HG03025 (cell line): ENCODE measurements at regions not wholly inside any gene's neighbourhood (a gene's known extent, or its start where the extent isn't known, plus 50 kb on each side); places are given as distances from the start of the nearest gene placed in this dataset.

Experiments
- ATAC-seq: cut with Tn5 transposase; IDR thresholded peaks from one replicate; pipeline ENCODE4 v1.9.1; 2021; ENCODE audit warnings: mild to moderate bottlenecking, moderate library complexity; ENCODE audit not compliant: unreplicated experiment, low FRiP score

DNA sequence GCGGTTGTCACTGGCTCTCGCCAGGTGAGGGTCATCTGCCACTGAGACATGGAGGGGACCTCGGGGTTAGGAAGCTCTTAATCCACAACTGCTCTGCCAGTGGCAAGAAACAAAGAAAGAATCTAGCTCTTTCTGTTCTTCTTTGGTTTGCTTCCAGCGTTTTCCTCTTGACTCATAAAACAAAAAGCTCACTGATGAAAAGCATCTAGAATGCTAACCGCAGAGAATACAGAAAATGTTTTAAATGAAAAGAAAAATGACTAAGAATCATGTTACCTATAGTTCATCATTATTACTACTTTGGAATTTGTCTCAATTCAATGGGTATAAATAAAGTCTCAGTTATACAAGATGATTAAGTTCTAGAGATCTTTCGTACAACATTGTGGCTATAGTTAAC, 274.8 kb upstream of the TENM3 start:
- no peak for ATAC-seq

DNA sequence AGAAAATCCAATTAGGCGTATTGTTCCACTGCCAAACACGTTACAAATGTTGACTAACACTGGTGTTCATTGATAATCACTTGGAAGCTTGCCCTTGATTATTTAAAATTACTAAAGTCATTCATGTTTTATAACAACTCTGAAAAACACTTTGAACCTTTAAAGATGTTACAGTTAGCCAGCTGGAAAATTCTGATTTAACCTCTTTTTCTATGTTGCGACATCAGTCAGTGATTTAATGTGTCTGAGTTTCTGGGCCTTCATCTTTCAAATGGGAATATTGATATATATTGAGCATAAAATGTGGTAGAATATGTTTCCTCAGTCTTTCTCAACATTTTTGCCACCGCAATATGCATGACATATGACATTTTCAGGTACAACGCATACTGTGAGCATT, 274.1 kb upstream of the TENM3 start:
- ATAC-seq, result no peak

DNA sequence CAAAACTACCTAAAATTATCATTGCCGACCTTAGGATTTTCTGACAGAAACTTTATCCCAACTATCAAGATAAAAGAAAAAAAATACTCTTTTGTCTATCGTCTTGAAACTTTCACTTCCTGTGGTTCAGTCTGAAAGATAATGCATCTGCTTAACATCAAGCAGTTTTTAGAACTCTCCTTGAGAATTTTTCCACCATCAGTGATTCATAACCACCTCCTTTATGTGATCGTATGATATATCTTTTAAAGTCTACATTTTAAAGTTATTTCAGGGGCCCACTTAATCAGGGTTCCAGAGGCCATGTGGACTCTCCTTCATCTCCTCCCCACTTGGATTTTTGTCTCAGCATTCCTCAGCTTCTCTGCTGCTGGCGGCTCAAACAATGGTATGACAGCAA, 272.8 kb upstream of the TENM3 start:
- no peak for ATAC-seq

DNA sequence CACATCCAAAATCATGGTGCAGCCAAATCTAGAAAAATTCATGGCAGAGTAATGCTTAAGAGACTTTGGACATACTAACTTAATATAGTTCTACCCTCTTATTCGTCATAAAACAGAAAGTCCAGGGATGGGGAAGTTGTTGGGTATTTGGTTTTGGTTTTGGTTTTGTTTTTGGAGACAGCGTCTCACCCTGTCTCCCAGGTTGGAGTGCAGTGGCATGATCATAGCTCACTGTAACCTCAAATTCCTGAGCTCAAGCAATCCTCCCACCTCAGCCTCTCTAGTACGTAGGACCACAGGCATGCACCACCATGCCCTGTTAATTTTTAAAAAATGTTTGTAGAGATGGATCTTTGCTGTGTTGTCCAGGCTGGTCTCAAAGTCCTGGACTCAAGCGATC, 271.8 kb upstream of the TENM3 start:
- no peak for ATAC-seq

DNA sequence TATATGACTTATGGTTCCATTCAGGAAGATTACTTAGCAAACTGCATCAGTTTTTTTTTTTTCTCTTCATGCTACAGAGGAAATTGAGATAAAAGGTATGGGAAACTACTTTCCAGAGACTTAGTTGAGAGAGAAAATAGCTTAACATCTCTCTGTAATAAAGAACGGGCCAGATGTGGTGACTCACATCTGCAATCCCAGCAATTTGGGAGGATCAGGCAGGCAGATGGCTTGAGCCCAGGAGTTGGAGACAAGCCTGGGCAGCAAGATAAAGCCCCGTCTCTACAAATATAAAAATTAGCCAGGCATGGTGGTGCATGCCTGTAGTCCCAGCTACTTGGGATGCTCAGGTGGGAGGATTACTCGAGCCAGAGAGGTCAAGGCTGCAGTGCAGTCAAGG, 271.2 kb upstream of the TENM3 start:
- no peak for ATAC-seq

DNA sequence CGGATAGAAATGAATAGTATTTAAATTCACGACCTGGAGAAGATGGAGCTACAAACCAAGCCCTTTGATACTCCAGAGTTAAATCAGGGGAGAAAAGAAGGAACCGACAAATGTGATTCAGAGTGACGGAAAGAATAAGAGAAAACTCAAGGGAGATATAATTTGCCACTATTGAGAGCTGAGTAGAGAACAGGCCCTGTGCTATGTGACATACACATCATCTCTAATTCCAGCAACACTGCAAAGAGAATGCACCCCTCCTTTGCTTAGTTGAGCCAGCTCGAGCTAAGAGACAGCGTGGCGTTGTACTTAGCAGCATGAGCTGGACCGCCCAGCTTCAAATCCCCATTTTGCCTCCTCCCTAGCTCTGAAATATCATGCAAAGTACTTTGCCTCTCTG, 266.4 kb upstream of the TENM3 start:
- no peak for ATAC-seq

DNA sequence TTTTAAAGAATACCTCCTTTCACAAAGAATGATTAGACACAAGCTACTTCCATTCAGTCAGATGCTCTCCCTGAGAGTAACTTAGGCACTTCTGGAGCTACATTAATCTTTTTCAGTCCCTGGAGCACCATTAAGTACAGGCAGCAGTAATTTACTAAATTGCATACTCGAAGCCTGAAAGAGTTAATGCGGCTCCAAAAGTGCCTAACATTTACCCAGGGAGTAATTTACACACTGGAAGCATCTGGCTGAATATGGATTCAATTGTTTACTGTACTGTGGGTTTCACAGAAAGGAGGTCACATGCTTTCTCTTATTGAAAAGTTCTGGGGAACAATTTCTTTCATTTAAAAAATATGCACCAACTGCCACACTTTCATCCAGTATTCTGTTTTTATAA, 260.8 kb upstream of the TENM3 start:
- no peak for ATAC-seq

DNA sequence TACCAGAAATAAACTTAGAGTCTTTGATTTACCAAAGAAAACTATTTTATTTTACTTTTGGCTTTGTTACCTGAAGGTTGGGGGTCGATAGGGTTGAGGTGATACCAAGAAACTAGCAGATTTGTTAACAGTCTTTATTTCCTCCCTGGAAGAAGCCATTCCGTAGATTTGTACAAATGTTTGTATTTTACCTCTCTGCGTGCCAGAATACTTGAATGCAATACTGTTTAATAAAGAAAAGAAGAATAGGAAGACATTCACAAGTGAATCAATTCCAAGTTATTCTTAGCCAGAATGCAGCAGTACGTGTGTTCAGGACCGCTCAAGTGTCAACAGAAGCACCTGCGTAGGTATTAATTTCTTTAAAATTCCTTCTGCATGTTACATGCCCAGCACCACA, 260.3 kb upstream of the TENM3 start:
- ATAC-seq, result no peak

DNA sequence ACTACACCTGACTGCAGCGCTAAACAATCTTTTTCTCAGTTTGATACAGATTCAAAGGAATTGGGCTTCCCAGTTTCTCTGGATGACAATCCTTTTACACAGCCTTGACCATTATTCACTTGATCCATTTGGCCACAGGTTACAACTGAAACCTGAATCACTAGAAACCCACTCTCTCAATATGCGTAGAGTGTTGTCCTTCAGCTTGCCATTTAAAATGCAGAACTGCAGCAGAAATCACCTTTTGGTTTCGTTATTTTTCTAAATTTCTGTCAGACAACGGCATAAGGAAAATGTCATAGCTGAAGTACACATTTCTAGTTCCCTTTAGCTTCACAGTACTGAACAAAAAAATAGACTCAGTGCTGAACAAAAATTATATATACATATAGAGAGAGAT, 255.8 kb upstream of the TENM3 start:
- no peak for ATAC-seq

DNA sequence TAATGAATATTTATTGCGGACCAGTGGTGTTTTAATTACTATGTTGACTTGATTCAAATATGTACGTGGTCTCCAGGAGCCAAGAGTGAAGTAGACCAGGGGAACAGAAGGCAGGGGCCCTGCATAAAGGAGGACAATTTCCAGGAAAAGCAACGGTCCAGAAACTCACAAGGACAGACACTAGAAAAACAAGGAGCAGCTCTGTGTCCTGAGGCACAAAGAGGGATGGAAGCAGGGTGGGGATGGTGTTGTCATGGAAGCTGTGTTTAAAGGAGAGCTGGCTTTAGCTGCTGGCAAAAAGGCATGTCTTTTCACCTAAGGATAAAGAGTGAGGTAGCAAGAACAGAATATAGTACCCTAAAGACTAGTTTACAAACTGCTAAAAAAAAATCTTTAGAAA, 254.1 kb upstream of the TENM3 start:
- ATAC-seq, result no peak

DNA sequence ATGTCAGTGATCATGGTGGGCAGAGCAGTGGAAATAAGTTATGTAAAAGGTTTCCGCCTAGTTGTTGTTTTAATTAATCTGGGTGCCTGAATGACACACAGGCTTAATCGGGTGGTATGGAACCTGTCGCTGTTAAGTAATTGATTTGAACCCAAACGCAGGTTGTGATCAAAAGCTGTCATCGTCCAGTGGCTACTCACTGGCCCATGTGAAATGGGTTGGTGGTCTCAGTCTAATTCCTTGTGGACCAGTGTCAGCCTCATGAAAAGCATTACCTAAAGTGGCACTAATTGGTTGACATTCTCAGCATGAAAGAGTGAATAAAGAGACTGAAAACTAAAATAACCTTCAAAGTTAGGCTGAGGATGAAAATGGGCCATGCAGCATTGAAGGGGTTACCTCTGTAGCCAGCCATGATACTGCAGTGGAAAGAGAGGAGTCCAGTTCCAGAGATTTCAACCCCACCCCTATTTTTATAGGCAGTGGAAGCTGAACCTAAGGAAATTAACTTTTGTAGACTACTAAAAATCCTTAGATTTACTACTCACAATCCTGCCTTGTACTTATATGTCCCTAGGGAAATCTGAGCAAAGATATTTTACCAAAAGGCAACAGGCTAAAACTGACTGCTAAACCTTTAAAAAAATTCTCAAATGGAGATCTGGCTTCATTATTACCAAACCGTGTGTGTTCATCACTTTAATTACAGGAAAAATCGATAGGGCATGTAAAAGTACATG, 251.7 kb upstream of the TENM3 start:
- no peak for ATAC-seq

DNA sequence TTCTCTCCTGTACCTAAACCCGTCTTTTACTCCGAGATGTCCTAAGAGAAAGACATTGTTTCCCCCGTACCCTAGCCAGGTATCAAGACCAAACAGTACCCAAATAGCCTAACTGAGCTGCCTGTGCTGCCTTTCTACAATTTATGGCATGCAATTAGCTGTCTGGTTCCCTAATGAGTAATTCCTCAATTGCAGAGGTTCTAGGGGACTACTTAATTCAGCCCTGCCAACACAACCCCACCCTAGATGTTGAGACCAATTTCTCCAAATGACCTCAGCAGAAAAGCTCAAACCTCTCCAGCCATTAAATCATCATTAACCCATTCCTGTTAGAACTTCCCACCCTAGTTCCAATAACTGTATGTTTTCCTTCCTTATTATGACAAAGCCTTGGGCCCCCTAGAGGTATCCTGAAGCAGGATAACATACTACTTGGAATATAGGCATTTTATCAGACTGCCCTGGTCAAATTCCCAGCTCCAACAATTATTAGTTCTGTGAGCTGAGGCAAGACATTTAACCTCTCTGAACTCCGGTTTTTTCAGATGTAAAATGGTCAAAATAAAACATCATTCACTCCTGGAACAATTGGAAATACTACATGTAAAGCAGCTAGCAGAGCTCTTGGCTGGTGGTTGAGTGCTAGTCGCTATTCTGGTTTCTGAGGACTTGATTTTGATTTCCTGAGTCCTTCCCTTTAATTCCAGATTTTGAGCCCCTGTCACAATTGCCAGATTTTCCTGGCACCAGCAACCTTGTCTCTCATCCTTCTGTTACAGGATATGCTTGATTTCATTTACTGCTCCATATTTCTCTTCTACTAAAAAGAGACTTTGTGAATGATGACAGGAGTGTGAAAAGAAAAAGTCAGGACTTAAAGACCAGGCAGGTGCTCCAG, 244.6 kb upstream of the TENM3 start:
- no peak for ATAC-seq

DNA sequence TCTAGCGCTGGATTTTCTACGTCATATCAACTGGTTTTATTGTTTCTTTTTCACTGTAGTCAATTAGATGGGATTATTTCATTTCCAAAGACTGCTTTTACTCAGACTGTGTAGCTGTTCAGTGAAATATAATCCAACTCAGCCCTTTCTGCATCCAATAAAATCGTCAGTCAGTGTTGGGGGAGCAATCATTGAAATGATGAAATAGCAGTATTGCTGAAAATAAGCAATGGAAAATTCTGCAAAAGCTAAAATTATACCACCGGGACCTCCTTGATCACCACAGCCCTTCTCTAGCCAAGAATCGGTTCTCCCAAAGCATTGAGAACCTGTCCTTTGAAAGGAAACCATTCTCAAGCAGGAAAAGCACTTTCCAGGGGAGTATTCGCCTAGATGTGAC, 243.1 kb upstream of the TENM3 start:
- ATAC-seq, result no peak

DNA sequence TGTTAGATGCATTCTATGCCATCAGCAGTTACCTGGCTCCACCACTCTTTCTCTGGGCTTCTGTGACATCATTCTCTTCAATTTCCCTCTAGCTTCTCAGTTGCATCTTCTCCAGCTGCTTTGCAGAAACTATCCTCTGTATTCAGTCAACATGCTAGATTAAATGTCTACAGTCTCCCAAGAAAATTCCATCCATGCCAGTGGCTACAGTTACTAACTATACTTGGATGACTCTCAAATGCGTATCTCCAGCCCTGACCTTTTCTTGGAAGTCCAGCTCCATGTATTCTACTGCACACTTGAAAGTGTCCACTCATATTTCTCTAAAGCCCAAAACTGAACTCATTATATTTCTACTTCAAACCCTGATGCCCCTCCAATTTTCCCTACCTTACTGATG, 232.3 kb upstream of the TENM3 start:
- ATAC-seq, result no peak

DNA sequence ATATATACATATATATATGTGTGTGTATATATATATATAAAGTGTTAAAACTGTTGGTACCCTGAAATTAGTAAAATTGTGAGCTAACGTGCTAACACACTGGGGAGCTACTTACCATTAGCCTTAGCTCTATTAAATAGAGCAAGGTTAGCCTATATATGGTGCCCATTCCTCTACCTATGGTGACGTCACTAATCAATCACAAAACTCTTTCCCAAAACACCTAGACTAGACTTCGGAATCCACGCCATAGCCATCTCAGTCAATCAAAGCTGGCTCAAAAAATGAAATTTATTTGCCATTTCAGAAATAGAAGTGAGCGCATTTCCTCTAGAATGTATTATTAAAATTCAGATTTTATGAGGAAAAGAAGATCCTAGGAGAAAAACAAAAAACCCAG, 229.0 kb upstream of the TENM3 start:
- no peak for ATAC-seq

DNA sequence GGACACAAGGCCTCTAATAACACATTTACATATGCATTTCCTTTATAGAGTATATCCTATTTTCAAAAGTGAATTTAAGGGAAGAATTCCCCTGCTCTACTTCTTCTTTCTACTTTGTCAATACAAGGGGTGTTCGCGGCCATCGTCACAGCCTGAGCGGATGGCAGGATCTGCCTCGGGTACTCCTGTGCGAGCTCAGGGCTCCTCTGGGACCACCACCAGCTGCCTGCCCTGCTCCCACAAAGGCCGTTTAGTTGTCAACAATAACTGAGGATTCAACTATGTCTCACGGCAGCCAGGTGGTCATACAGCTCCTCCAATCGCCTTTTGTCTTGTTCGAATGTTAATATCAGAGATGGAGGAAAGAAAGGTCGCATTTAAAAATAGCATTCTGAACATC, 228.2 kb upstream of the TENM3 start:
- ATAC-seq, result no peak

DNA sequence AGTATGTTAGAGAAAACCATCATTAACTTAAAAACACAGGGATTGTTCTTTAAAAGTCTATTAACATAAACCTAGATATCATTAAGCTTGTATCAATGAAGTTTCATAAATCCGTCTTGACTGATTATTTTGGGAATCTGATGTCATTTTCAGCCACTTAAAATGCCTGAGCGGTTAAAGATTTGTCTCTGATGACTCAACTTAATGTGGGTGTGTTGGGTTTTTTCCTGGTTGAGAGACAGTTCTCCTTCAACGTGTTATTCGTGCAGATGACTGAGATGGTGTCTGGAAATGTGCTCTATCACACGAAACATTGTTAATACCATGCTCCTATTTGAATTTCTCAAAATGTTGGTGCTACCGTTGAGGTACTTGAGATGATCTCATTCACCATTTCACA, 227.3 kb upstream of the TENM3 start:
- no peak for ATAC-seq

DNA sequence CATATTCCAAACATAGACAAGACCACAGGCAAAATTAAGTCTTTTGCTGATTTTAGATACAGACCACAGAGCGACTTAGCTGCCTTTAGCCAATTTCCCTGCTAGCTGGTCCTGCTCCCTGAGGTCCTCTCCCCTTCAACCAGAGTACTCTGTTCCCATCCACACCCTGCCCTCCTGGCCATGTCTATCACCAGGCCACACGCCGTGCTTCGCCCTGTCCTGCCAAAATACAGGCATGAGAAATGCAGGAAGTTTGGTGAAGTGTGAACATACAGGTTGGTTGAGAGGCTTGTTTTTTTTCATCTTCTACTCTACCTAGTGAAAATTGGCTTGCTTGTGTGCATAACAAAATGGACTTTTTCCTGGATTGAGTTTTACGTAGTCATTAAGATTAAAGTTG, 226.2 kb upstream of the TENM3 start:
- no peak for ATAC-seq

DNA sequence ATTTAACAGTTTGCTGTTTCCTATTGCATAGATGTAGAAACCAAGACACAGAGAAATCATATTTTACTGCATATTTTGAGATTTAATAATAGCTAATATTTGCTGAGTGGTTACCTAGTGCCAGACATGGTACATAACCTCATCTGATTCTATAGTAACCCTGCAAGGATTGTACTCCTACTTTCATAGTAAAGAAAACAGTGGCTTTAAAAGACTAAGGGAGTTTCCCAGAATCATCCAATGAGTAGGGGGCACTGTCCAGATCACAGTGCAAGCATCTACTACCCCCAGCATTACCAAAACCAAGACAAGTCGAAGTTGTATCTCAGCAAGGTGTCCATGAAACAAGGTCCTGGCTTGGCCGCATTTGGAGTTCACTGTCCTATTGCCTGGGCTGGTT, 224.5 kb upstream of the TENM3 start:
- peak; percentile 26 for ATAC-seq

DNA sequence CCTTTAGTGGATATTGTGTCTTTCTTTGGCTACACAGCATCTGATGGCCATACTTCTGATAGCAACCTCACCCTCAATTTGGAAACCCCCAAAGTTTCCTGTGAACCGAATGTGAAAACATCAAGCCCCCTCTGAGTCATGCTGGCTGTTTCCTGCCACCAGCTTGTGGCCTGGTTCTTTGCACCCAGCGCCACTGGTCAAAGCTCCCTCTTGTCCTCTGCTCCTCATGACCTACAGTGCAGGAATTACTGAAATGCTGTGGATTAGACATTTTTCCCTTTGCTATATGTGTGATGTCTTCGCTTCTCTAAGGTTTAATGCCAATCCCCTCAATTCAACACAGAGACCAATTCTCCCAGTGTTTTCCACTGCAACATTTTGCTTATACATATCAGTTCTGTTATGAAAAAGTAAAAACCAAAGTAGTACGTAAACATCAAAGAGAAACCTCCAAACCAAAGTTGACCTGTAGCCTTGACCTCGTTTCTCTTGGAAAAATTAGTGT, 224.0 kb upstream of the TENM3 start:
- peak; percentile 57 for ATAC-seq

DNA sequence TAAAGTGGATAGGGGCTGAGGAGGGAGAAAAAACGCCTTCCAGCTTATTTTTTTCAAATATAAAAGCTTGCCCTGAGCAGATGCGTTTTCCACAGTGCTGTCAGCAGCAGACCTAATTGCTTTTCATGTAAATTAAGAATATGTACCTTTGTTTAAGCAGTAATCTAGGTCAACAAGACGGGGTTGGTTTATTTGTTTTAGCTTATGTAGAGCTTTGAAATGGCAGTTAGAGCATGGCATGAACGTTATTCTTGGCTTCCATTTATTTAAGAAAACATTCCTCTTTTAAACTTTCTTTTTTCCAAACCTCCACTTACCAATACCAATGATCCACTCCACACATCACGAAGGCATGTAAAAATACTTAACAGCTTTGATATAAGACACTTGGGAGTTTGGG, 220.3 kb upstream of the TENM3 start:
- no peak for ATAC-seq

DNA sequence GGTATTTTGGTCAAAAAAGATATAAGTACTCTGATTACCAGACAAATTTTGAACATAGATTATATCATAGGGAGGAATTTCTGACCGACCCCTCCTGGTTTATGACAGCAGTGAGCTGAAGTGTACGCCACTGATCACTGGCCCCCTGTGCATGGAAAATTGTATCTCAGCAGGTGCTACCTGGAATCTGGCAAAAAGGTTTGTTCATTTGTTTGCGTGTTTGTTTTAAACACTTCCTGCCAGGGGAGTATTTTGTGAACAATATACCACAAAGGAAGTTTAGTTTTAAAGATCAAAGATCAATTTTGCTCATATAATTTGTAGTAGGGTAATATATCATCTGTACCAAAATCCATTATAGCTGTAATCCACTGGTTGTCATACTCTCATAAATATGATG, 219.7 kb upstream of the TENM3 start:
- no peak for ATAC-seq
